ENCODE measurements at regions not wholly inside any gene's neighbourhood (a gene's known extent, or its start where the extent isn't known, plus 50 kb on each side); places are given as distances from the start of the nearest gene placed in this dataset.

DNA sequence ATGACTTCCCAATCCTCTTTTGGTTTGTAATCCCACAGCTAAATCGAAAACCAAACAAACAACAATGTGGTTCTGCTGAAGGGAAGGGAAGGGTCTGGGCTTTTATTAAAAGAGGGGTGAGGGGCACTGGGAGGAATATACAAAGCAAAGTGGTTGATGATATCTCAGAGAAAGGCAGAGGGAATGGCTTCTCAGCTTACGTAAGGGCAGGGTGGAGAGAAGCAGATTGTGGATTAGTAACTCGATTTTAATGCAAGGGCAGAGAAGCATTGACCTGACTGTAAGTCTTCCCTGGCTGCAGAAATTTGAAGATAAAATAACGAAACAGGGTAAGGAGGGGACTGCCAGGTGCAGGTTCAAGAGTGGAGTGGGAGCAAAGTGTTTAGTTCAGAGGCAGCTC lies 438.2 kb upstream of the LRRC7 start:
- ATAC-seq (no peak), DNase-seq (no peak), FAIRE-seq (no peak)
- Histone ChIP-seq H3K27me3 (no peaks in the 10 kb centered on the region), H3K4me3 (no peak overlapping the region), H3K4me1 (no peaks in the 10 kb centered on the region), H3K36me3 (no peaks in the 10 kb centered on the region), H3K27ac (no peak overlapping the region), H3K9me3 (no peaks in the 10 kb centered on the region)
- 61 to 70% methylated on average over 4 of the region's 4 CpGs for WGBS, 2 donors
- intact Hi-C loops (cut with DNase I) = no loop called here
- TF ChIP-seq, protein P1, sequence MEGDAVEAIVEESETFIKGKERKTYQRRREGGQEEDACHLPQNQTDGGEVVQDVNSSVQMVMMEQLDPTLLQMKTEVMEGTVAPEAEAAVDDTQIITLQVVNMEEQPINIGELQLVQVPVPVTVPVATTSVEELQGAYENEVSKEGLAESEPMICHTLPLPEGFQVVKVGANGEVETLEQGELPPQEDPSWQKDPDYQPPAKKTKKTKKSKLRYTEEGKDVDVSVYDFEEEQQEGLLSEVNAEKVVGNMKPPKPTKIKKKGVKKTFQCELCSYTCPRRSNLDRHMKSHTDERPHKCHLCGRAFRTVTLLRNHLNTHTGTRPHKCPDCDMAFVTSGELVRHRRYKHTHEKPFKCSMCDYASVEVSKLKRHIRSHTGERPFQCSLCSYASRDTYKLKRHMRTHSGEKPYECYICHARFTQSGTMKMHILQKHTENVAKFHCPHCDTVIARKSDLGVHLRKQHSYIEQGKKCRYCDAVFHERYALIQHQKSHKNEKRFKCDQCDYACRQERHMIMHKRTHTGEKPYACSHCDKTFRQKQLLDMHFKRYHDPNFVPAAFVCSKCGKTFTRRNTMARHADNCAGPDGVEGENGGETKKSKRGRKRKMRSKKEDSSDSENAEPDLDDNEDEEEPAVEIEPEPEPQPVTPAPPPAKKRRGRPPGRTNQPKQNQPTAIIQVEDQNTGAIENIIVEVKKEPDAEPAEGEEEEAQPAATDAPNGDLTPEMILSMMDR (IDR thresholded peaks at IDR 0.05) = no peak

DNA sequence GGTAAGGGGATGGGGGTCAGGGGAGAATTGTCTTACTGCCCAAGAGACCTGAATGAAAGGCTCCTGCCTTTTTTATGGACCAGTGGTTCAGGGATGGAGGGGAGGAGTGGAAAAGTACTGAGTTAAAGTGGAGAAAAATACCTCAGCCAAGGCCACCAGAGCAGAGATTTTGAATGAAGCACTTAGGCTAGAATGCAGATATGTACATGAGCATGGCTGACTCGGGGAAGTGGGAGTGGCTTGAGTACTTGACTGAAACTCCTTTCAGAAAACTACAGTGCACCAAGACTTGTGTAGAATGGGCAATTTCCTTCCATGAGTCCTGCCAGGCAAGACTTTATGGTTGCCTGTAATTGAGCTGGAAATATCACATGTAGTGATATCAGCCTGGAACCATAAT lies 429.6 kb upstream of the LRRC7 start:
- H3K4me3 ChIP-seq = no peak overlapping the region
- no peaks in the 10 kb centered on the region for H3K27me3 ChIP-seq
- no peaks in the 10 kb centered on the region for H3K36me3 ChIP-seq
- H3K4me1 ChIP-seq = no peaks in the 10 kb centered on the region
- no peaks in the 10 kb centered on the region for H3K9me3 ChIP-seq
- DNase-seq (no peak), ATAC-seq (no peak), FAIRE-seq (no peak)
- 29 to 30% methylated on average over 1 of the region's 1 CpG for WGBS, 2 donors
- no peak overlapping the region for H3K27ac ChIP-seq
- TF ChIP-seq, protein P1 (IDR thresholded peaks at IDR 0.05) = no peak
- intact Hi-C loops (cut with DNase I) = no loop called here

DNA sequence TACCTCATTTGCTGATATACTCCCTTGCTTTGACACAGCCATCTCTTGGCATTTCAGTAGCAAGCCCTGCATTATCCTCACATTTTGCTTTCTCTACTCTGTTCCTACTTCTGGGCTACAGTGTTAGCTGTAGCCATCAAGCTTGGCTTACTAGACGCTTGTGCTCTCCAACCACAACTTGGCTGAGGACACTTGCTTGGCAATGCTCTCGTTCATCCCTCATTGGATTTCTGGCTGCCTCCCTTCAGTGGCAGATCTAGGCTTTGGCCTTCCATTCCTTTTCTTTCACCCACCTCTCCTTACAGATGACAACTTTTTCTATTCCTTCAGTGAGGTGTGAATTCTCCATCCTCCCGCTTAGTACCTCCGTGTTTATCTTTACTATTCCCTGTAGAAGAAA lies 428.7 kb upstream of the LRRC7 start:
- TF ChIP-seq, protein P1 (IDR thresholded peaks at IDR 0.05) = no peak
- H3K27me3 ChIP-seq = no peaks in the 10 kb centered on the region
- no peak for FAIRE-seq
- H3K27ac ChIP-seq = no peak overlapping the region
- WGBS, 2 donors = 65 to 76% methylated on average over 4 of the region's 4 CpGs
- no peak overlapping the region for H3K4me3 ChIP-seq
- no peaks in the 10 kb centered on the region for H3K4me1 ChIP-seq
- H3K36me3 ChIP-seq = no peaks in the 10 kb centered on the region
- H3K9me3 ChIP-seq = no peaks in the 10 kb centered on the region
- ATAC-seq = no peak
- no peak for DNase-seq
- intact Hi-C loops (cut with DNase I) = no loop called here

DNA sequence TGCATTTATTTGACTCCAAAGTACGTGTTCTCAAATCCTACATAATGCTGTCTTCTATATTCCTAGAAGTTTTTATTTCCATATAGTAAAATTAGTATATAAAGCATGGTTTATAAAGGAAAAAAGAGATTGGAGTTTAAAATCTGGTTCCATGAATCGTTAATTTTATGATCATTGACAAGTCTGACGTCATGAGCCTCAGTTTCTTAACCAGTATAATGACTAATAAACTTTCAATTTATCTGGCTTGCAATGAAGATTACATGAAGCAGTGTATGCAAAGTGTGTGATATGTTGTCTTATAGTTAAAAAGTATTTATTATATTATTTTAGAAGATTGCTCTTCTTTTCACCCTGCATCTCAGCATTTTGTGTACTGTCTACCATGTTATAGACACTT lies 421.4 kb upstream of the LRRC7 start:
- FAIRE-seq = no peak

DNA sequence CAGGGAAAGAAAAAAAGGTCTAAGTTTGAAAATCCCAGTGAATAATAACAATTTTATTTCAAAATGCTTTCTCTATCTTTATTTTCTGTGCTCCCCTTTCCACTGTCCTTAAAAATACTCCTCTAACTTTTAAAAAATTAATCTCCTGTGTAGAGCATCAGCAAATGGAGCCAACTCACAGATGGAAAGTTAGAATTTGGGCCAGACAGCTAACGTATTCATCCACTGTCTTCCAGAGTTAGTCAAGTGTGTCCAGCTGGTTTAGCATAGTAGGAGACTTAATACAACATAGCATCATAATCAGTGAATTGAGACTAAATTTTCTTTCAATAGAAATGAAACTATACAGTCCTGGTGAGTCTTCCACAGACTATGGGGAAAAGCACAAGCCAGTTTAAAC lies 419.0 kb upstream of the LRRC7 start:
- no peaks in the 10 kb centered on the region for H3K9me3 ChIP-seq
- no peaks in the 10 kb centered on the region for H3K4me1 ChIP-seq
- intact Hi-C loops (cut with DNase I) = no loop called here
- no peak overlapping the region for H3K4me3 ChIP-seq
- WGBS, 2 donors = 71% methylated on average over 1 of the region's 1 CpG
- TF ChIP-seq, protein P1 (IDR thresholded peaks at IDR 0.05) = no peak
- FAIRE-seq (no peak), ATAC-seq (no peak), DNase-seq (no peak)
- H3K27me3 ChIP-seq = no peaks in the 10 kb centered on the region
- no peaks in the 10 kb centered on the region for H3K36me3 ChIP-seq
- H3K27ac ChIP-seq = no peak overlapping the region

More for the DNA sequence above, 421.4 kb upstream of the LRRC7 start:
- H3K4me3 ChIP-seq = no peak overlapping the region
- H3K9me3 ChIP-seq = no peaks in the 10 kb centered on the region
- H3K4me1 ChIP-seq = no peaks in the 10 kb centered on the region
- no peaks in the 10 kb centered on the region for H3K36me3 ChIP-seq
- DNase-seq = no peak
- TF ChIP-seq, protein P1 (IDR thresholded peaks at IDR 0.05) = no peak
- no peaks in the 10 kb centered on the region for H3K27me3 ChIP-seq
- ATAC-seq = no peak
- no peak overlapping the region for H3K27ac ChIP-seq
- 56 to 65% methylated on average over 3 of the region's 3 CpGs for WGBS, 2 donors
- intact Hi-C loops (cut with DNase I) = no loop called here

Measured in pancreas (tissue), 10 donors.